ENCODE measurements at regions not wholly inside any gene's neighbourhood (a gene's known extent, or its start where the extent isn't known, plus 50 kb on each side); places are given as distances from the start of the nearest gene placed in this dataset.

- intact Hi-C loops (cut with DNase I, micrococcal nuclease), result no loop called here
- ATAC-seq (ENCODE audit: poor library complexity), result no peak
Measured at GRCh38 chr1:98482611-98483010, 178.9 kb upstream of the SNX7 start.

GRCh38 chr1:98480271-98480670 lies 181.2 kb upstream of the SNX7 start:
- H3K4me3 Mint-ChIP-seq, result no peak overlapping the region
- no peak overlapping the region for H3K27ac Mint-ChIP-seq
- no peaks in the 10 kb centered on the region for H3K4me1 ChIP-seq (ENCODE audit: insufficient read depth, low read length)
- no peak overlapping the region for H3K4me3 ChIP-seq (ENCODE audit: low read length)
- DNase-seq (no peak), ATAC-seq (ENCODE audit: poor library complexity) (no peak)
- no peak for TF ChIP-seq CTCF (IDR thresholded peaks at IDR 0.05)
- no peaks in the 10 kb centered on the region for H3K36me3 Mint-ChIP-seq (ENCODE audit: low read depth)
- CTCF ChIA-PET, result no interaction called here
- H3K9me3 ChIP-seq (ENCODE audit: control insufficient read depth in 1 of 2, insufficient read depth in 1 of 2, low read length in 2 of 2), result no peaks in the 10 kb centered on the region
- no peaks in the 10 kb centered on the region for H3K9me3 Mint-ChIP-seq
- no peaks in the 10 kb centered on the region for H3K36me3 ChIP-seq (ENCODE audit: insufficient read depth, low read length)
- POLR2A ChIA-PET, result no interaction called here
- H3K27ac ChIP-seq (ENCODE audit: low read depth in 1 of 2, low read length in 2 of 2), result no peak overlapping the region
- H3K4me1 Mint-ChIP-seq (ENCODE audit: low read depth), result no peaks in the 10 kb centered on the region
- no peaks in the 10 kb centered on the region for H3K27me3 ChIP-seq (ENCODE audit: control insufficient read depth in 1 of 2, insufficient read depth in 2 of 2, low read length in 2 of 2)
- no peaks in the 10 kb centered on the region for H3K27me3 Mint-ChIP-seq
- intact Hi-C loops (cut with DNase I, micrococcal nuclease), result no loop called here

More at GRCh38 chr1:98482611-98483010, 178.9 kb upstream of the SNX7 start:
- H3K4me1 ChIP-seq (ENCODE audit: insufficient read depth, low read length), result no peaks in the 10 kb centered on the region
- Mint-ChIP-seq H3K9me3 (no peaks in the 10 kb centered on the region), H3K27me3 (no peaks in the 10 kb centered on the region), H3K4me3 (no peak overlapping the region), H3K4me1 (ENCODE audit: low read depth) (no peaks in the 10 kb centered on the region), H3K27ac (no peak overlapping the region), H3K36me3 (ENCODE audit: low read depth) (no peaks in the 10 kb centered on the region)
- DNase-seq, result no peak
- H3K27ac ChIP-seq (ENCODE audit: low read depth in 1 of 2, low read length in 2 of 2), result no peak overlapping the region
- TF ChIP-seq CTCF (IDR thresholded peaks at IDR 0.05), result no peak
- no peak overlapping the region for H3K4me3 ChIP-seq (ENCODE audit: low read length)
- H3K27me3 ChIP-seq (ENCODE audit: control insufficient read depth in 1 of 2, insufficient read depth in 2 of 2, low read length in 2 of 2), result no peaks in the 10 kb centered on the region
- no peaks in the 10 kb centered on the region for H3K9me3 ChIP-seq (ENCODE audit: control insufficient read depth in 1 of 2, insufficient read depth in 1 of 2, low read length in 2 of 2)
- CTCF ChIA-PET, result no interaction called here
- POLR2A ChIA-PET, result no interaction called here
- H3K36me3 ChIP-seq (ENCODE audit: insufficient read depth, low read length), result no peaks in the 10 kb centered on the region

GRCh38 chr1:98478121-98478520 lies 183.4 kb upstream of the SNX7 start:
- Histone ChIP-seq H3K36me3 (ENCODE audit: insufficient read depth, low read length) (no peaks in the 10 kb centered on the region), H3K4me3 (ENCODE audit: low read length) (no peak overlapping the region), H3K9me3 (ENCODE audit: control insufficient read depth in 1 of 2, insufficient read depth in 1 of 2, low read length in 2 of 2) (no peaks in the 10 kb centered on the region), H3K27ac (ENCODE audit: low read depth in 1 of 2, low read length in 2 of 2) (no peak overlapping the region), H3K27me3 (ENCODE audit: control insufficient read depth in 1 of 2, insufficient read depth in 2 of 2, low read length in 2 of 2) (no peaks in the 10 kb centered on the region), H3K4me1 (ENCODE audit: insufficient read depth, low read length) (no peaks in the 10 kb centered on the region)
- H3K9me3 Mint-ChIP-seq, result no peaks in the 10 kb centered on the region
- no peak overlapping the region for H3K27ac Mint-ChIP-seq
- TF ChIP-seq CTCF (IDR thresholded peaks at IDR 0.05), result no peak
- no peak for DNase-seq
- H3K27me3 Mint-ChIP-seq, result no peaks in the 10 kb centered on the region
- intact Hi-C loops (cut with DNase I, micrococcal nuclease), result no loop called here
- CTCF ChIA-PET, result no interaction called here
- H3K4me3 Mint-ChIP-seq, result no peak overlapping the region
- no peaks in the 10 kb centered on the region for H3K4me1 Mint-ChIP-seq (ENCODE audit: low read depth)
- H3K36me3 Mint-ChIP-seq (ENCODE audit: low read depth), result no peaks in the 10 kb centered on the region
- POLR2A ChIA-PET, result no interaction called here
- no peak for ATAC-seq (ENCODE audit: poor library complexity)

Data from CD4-positive, alpha-beta T cell (primary cell).